ENCODE measurements at regions not wholly inside any gene's neighbourhood (a gene's known extent, or its start where the extent isn't known, plus 50 kb on each side); places are given as distances from the start of the nearest gene placed in this dataset.

DNA sequence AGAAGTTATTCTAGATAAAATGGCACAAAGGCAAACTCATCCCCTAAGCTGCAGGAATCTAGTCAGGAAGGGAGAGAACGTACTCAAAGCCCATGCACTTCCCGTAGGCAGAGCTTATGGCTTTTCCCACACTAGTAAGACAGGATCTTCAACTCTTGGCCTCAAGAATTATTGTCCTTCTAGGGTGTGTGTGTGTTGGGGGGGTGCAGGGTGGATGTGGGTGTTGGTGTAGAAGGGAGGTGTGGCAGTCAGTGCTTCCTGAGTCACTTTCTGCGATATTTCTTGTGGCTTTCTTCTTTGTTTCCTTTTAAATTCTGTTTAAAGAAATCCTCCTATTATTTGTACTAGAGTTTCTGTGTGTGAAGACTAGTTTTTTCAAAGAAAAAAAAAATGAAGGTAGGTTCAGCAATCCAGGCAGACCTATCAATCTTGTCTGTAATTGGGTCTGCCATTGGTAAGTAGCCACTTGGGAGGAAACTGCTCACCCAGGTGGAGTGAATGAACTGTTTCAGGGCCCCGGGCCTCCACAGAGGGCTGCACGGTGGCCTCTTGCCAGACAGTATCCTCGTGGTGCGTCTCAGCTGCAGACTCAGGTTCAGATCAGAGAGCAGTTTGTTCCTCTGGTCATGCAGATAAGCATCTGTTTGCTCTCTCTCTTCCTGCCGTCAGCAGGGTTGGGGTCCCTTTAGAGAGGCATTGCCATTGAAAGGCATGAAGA lies 131.9 kb downstream of the NPR3 start:
- no peaks in the 10 kb centered on the region for H3K4me1 ChIP-seq (replicated peaks in 1 of 2)
- no peak overlapping the region for H3K27ac ChIP-seq
- no peak overlapping the region for H3K4me3 ChIP-seq
- WGBS, 10 experiments = 26 to 94% (median 80%) methylated on average over 1 to 7 of the region's 8 CpGs; no CpG with 5 or more reads in 1 of the 10 experiments
- in situ Hi-C loops (cut with MboI; ENCODE audit: low pct_unique_long_range_greater_than_20kb in 2 of 9, low sequenced_read_pairs in 9 of 9, unreplicated experiment in 9 of 9) = no loop called here
- ATAC-seq (replicated peaks in 6 of 8) = peak in 2 of 8 experiments; percentile 65 to 83

DNA sequence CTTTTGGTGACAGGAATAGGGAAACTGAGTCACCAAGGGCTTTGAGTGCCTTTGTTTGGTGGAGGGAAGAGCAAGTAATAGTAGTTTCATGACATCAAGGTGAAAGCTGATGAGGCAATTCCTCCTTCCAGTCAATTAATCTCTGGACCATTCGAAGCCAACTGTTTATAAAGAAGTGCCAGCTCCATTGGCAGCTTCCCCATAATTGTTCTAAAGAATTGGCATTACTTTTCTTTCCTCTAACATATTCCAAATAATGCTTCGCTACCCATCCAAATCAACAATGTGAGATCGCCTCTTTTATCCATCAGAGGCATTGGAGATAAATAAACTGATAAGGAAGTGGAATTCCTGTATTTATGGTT lies 132.4 kb downstream of the NPR3 start:
- Histone ChIP-seq H3K4me3 (no peak overlapping the region), H3K27ac (no peak overlapping the region), H3K4me1 (replicated peaks in 1 of 2) (no peaks in the 10 kb centered on the region)
- in situ Hi-C loops (cut with MboI; ENCODE audit: low pct_unique_long_range_greater_than_20kb in 2 of 9, low sequenced_read_pairs in 9 of 9, unreplicated experiment in 9 of 9) = no loop called here
- no peak for ATAC-seq (replicated peaks in 6 of 8)
- 33 to 100% (median 94%) methylated on average over 1 to 3 of the region's 3 CpGs for WGBS, 10 experiments

DNA sequence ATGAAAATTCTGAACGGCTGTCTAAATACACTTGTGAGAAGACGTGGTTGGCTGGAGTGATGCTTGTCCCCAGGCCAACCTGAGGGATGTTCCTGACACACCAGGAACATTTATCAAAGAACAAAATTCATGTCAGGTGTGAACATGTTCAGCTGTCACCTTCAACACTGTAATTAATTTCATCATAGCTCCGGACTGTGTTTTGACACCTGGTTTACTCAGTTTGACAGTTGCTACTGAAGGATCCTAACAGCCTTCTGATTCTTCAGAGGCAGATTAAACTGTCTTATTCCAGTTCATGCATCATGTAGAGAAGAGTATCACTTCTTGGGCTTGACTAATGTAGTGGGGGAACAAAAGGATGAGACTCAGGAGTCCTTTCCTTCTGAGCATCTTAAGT lies 134.1 kb downstream of the NPR3 start:
- H3K4me3 ChIP-seq = no peak overlapping the region
- no peak for ATAC-seq (replicated peaks in 6 of 8)
- no peak overlapping the region for H3K27ac ChIP-seq
- H3K4me1 ChIP-seq (replicated peaks in 1 of 2) = no peaks in the 10 kb centered on the region
- in situ Hi-C loops (cut with MboI; ENCODE audit: low pct_unique_long_range_greater_than_20kb in 2 of 9, low sequenced_read_pairs in 9 of 9, unreplicated experiment in 9 of 9) = no loop called here
- 44 to 100% (median 100%) methylated on average over 1 to 3 of the region's 3 CpGs; no CpG with 5 or more reads in 4 of the 10 experiments for WGBS, 10 experiments

DNA sequence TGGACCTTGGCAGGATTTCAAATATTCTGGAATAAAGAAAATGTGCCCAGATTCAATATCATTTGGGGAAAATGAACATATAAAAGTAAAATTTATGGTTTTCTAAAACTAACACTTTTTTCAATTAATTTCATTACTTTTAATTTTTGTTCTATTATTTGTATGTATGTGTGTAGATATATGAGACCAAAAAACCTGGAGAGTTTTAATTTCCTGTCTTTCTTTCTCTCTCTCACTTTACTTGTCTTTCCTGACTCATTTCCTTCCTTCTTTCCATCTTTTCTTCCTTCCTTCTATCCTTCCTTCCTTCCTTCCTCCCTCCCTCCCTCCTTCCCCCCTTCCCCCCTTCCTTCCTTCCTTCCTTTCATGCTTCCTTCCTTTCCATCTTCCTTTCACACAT lies 137.0 kb downstream of the NPR3 start:
- in situ Hi-C loops (cut with MboI; ENCODE audit: low pct_unique_long_range_greater_than_20kb in 2 of 9, low sequenced_read_pairs in 9 of 9, unreplicated experiment in 9 of 9) = no loop called here
- Histone ChIP-seq H3K4me3 (no peak overlapping the region), H3K4me1 (replicated peaks in 1 of 2) (peaks cover 0 to 2% of the 10 kb centered on the region in 2 donors), H3K27ac (no peak overlapping the region)
- ATAC-seq (replicated peaks in 6 of 8) = no peak

DNA sequence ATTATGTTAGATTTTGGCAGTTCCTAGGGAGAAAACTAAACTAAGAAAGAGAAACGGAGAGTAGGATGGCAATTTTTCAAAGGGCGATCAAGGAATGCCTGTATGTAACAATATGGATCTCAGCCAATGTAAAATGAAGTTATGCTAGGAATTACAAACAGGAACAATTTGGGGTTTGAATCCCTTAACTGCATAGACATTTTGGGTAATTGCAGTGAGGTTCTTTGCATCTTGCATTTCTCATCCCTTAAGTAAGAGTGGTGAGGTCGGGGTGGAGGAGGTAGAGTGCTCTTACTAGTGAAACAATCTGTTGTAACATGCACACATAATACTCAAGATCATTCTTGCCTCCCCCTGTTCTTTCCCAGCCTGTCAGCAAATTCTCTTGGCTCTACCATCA lies 137.6 kb downstream of the NPR3 start:
- no peak for ATAC-seq (replicated peaks in 6 of 8)
- no peak overlapping the region for H3K4me3 ChIP-seq
- peaks cover 0 to 2% of the 10 kb centered on the region in 2 donors for H3K4me1 ChIP-seq (replicated peaks in 1 of 2)
- no peak overlapping the region for H3K27ac ChIP-seq
- in situ Hi-C loops (cut with MboI; ENCODE audit: low pct_unique_long_range_greater_than_20kb in 2 of 9, low sequenced_read_pairs in 9 of 9, unreplicated experiment in 9 of 9) = no loop called here
- WGBS, 10 experiments = 31 to 100% (median 77%) methylated on average over 2 to 3 of the region's 3 CpGs; no CpG with 5 or more reads in 2 of the 10 experiments

DNA sequence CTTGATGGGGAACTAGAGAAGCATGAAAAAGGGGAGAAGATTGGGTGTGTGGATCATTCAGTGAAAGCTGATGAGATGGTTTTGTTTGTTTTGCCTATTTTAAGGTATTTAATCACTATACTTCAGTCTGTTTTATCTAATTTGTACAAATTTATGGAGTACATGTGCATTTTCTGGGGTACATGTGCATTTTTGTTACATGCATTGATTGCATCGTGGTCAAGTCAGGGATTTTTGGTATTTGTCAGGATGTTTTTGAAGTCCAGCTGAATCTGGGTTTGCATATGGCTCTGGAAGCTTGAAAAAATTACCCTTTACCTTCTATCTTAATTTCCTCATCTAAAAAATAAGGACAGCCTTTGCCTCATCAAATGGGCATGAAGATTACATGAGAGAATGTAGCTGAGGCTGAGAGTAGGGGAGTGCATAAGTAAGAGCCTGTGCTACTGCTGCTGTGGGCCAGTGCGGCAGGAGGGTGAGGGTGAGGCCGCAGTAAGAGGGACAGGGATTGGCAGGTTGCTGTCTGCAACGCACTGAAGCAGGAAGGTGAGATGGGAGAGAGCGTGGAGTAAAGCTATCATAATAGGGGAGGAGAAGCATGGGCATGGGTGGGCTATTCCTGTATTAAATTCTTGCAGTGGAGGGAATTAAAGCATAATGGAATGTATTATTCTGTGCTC lies 139.8 kb downstream of the NPR3 start:
- WGBS, 10 experiments = 30 to 73% (median 63%) methylated on average over 3 to 5 of the region's 5 CpGs; no CpG with 5 or more reads in 1 of the 10 experiments
- Histone ChIP-seq H3K4me3 (no peak overlapping the region), H3K27ac (no peak overlapping the region), H3K4me1 (replicated peaks in 1 of 2) (peaks cover 0 to 2% of the 10 kb centered on the region in 2 donors)
- in situ Hi-C loops (cut with MboI; ENCODE audit: low pct_unique_long_range_greater_than_20kb in 2 of 9, low sequenced_read_pairs in 9 of 9, unreplicated experiment in 9 of 9) = no loop called here
- ATAC-seq (replicated peaks in 6 of 8) = peak in 2 of 8 experiments; percentile 25 to 53

DNA sequence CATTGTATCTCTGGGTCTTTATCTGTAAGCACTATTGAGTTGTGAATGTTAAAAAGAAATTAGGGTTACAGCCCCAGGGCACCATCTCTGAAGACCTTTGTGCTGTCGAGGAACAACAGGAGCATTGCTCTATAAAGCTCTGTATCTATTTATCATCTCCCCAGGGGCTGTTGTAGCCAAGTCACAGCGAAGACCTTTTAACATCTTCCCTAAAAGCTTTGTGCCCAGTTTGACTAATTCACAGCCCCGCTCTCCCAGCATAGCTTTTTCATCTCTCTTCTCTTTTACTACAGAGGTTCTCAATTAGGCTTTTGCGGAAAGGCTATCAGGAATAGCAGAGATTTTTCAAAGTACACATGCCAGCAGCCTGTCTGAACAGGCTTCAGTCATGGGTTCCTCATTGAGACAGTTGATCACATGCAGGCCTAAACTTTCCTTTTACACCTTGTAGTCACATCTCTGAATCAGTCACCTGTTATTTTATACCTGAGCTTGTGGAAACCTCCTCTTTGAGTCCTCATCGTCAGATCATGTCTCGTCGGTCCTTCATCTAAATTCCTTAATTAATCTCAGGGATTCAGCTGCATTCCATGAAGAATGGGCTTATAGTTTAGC lies 140.5 kb downstream of the NPR3 start:
- H3K4me3 ChIP-seq = no peak overlapping the region
- 13 to 82% (median 48%) methylated on average over 1 to 7 of the region's 7 CpGs; no CpG with 5 or more reads in 1 of the 10 experiments for WGBS, 10 experiments
- ATAC-seq (replicated peaks in 6 of 8) = no peak
- in situ Hi-C loops (cut with MboI; ENCODE audit: low pct_unique_long_range_greater_than_20kb in 2 of 9, low sequenced_read_pairs in 9 of 9, unreplicated experiment in 9 of 9) = no loop called here
- no peak overlapping the region for H3K27ac ChIP-seq
- peaks cover 0 to 2% of the 10 kb centered on the region in 2 donors for H3K4me1 ChIP-seq (replicated peaks in 1 of 2)

DNA sequence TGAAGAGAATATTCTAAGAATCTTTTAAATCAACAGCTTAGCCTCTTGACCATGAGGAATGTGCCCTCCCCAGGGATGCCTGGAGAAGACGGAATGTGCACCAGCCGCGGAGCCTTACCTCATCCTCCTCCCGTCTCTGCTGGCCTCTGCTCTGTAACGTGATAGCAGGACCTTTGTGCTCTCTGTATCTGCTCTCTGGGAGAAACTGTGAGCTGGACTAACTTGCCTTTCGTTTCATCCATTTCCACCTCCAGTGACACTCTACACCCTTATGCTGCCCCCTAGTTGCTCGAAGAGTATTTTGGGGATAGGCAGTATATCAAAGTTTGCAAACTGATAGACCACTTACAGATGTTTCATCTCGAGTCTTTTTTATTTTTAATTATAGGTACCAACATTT lies 141.4 kb downstream of the NPR3 start:
- Histone ChIP-seq H3K4me3 (no peak overlapping the region), H3K27ac (no peak overlapping the region), H3K4me1 (replicated peaks in 1 of 2) (peaks cover 0 to 2% of the 10 kb centered on the region in 2 donors)
- ATAC-seq (replicated peaks in 6 of 8) = peak in 5 of 8 experiments; percentile 16 to 81 (median 68)
- in situ Hi-C loops (cut with MboI; ENCODE audit: low pct_unique_long_range_greater_than_20kb in 2 of 9, low sequenced_read_pairs in 9 of 9, unreplicated experiment in 9 of 9) = no loop called here
- WGBS, 10 experiments = 18 to 66% (median 39%) methylated on average over 2 to 8 of the region's 8 CpGs; no CpG with 5 or more reads in 2 of the 10 experiments

DNA sequence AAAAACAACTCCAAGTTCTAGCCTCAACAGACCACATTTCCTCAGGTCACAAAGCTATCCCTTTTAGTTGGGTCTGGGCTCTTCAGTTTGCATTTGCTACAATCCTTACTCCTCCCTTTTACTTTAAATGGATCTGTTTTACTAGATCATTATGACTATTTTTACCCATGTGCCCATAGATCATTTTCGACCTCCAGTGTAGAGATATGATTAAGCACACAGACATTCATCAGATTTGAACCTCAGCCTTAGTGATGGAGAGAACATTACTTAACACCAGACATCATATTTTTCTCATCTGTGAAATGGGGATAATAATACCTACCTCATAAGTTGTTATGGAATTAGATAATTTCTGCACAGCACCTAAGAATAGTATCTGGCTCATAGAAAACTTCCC lies 141.9 kb downstream of the NPR3 start:
- in situ Hi-C loops (cut with MboI; ENCODE audit: low pct_unique_long_range_greater_than_20kb in 2 of 9, low sequenced_read_pairs in 9 of 9, unreplicated experiment in 9 of 9) = no loop called here
- WGBS, 10 experiments = 0 to 100% (median 68%) methylated on average over 1 of the region's 1 CpG; no CpG with 5 or more reads in 2 of the 10 experiments
- Histone ChIP-seq H3K4me3 (no peak overlapping the region), H3K4me1 (replicated peaks in 1 of 2) (peaks cover 0 to 2% of the 10 kb centered on the region in 2 donors), H3K27ac (no peak overlapping the region)
- ATAC-seq (replicated peaks in 6 of 8) = no peak

DNA sequence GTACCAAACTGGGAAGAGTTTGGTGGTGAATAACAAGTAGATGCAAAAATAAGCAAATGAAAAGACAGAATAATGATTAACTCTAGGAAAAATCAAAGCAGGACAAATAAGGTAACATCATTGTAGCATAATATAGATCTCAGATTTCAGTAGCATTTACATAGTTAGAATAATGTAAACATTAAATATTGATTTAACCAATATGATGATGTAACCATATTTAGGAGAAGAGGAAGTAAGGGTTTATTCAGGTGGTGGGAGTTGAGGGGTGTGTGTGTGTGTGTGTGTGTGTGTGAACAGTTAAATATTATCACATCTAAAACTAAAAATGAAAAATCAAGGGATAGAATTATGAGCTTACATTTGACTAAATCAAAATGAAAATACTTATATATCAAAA lies 143.4 kb downstream of the NPR3 start:
- no peak overlapping the region for H3K27ac ChIP-seq
- peaks cover 0 to 2% of the 10 kb centered on the region in 2 donors for H3K4me1 ChIP-seq (replicated peaks in 1 of 2)
- no peak for ATAC-seq (replicated peaks in 6 of 8)
- in situ Hi-C loops (cut with MboI; ENCODE audit: low pct_unique_long_range_greater_than_20kb in 2 of 9, low sequenced_read_pairs in 9 of 9, unreplicated experiment in 9 of 9) = no loop called here
- no peak overlapping the region for H3K4me3 ChIP-seq

DNA sequence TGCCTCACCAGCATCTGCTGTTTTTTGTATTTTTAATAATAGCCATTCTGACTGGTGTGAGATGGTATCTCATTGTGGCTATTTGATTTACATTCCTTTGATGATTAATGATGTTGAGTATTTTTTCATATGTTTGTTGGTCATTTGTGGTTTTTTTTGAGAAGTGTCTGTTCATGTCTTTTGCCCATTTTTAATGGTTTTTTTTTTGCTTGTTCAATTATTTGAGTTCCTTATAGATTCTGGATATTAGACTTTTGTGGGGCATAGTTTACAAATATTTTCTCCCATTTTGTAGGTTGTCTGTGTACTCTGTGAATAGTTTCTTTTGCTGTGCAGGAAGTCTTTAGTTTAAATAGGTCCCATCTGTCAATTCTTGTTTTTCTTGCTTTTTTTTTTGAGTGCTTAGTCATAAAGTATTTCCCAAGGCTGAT lies 148.1 kb downstream of the NPR3 start:
- no peak overlapping the region for H3K4me3 ChIP-seq
- in situ Hi-C loops (cut with MboI; ENCODE audit: low pct_unique_long_range_greater_than_20kb in 2 of 9, low sequenced_read_pairs in 9 of 9, unreplicated experiment in 9 of 9) = no loop called here
- ATAC-seq (replicated peaks in 6 of 8) = no peak
- no peaks in the 10 kb centered on the region for H3K4me1 ChIP-seq (replicated peaks in 1 of 2)
- H3K27ac ChIP-seq = no peak overlapping the region

DNA sequence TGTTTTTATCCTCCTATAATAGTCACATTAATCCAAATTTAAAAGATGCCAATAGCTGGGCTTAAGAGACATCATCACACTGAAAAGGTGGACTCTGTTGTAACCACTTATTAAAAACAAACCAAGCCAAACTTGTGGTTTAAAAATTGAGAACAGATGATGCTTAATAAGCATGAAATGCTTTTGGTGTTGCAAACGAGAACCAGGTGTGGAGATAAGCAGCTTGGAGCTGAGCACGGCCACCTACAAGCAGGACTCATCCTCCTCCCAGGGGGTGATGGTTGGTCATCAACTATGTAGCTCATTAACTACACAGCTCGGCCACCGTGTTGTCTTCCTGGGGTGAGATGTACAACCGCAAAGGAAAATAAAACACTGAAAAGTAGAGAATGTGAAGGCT lies 154.4 kb downstream of the NPR3 start:
- ATAC-seq (replicated peaks in 6 of 8) = no peak
- Histone ChIP-seq H3K4me1 (replicated peaks in 1 of 2) (peaks cover 0 to 3% of the 10 kb centered on the region in 2 donors), H3K27ac (no peak overlapping the region), H3K4me3 (no peak overlapping the region)
- in situ Hi-C loops (cut with MboI; ENCODE audit: low pct_unique_long_range_greater_than_20kb in 2 of 9, low sequenced_read_pairs in 9 of 9, unreplicated experiment in 9 of 9) = no loop called here
- WGBS, 10 experiments = 18 to 100% (median 57%) methylated on average over 1 to 5 of the region's 5 CpGs

DNA sequence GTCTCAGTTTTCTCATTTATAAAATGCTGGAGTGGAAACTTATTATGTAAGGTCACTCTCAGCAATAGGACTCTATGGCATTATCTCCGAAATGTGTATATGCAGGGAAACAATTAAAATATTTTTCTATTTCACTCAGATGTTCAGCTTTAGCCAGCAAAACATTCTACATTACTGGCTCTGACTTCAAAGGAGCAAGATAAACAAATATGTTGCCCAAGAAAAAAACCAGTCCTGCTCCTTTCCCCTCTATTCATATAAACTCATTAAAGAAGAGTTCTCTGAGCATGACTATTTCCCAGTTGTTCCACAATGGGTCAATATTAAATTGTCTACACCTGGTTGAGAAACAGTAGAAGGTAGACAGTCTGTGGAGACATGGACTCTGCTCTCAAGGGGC lies 155.0 kb downstream of the NPR3 start:
- in situ Hi-C loops (cut with MboI; ENCODE audit: low pct_unique_long_range_greater_than_20kb in 2 of 9, low sequenced_read_pairs in 9 of 9, unreplicated experiment in 9 of 9) = no loop called here
- 38 to 100% (median 90%) methylated on average over 1 of the region's 1 CpG; no CpG with 5 or more reads in 3 of the 10 experiments for WGBS, 10 experiments
- Histone ChIP-seq H3K4me1 (replicated peaks in 1 of 2) (peaks cover 2 to 6% of the 10 kb centered on the region in 2 donors), H3K4me3 (no peak overlapping the region), H3K27ac (no peak overlapping the region)
- no peak for ATAC-seq (replicated peaks in 6 of 8)

Measured in motor neuron (in vitro differentiated cells).